ENCODE measurements at regions not wholly inside any gene's neighbourhood (a gene's known extent, or its start where the extent isn't known, plus 50 kb on each side); places are given as distances from the start of the nearest gene placed in this dataset.

- TF ChIP-seq EZH2 (IDR thresholded peaks at IDR 0.05; ENCODE audit: insufficient read depth, poor library complexity, severe bottlenecking), result no peak
- TF ChIP-seq EZH2phosphoT487 (IDR thresholded peaks at IDR 0.05; ENCODE audit: insufficient read depth, low read depth), result no peak
These were observed 56.7 kb upstream of the KIAA1217 start for GRCh38 chr10:24152270-24152669.

All from GM23248 (cell line).